GM10266 (cell line): ENCODE measurements at regions not wholly inside any gene's neighbourhood (a gene's known extent, or its start where the extent isn't known, plus 50 kb on each side); places are given as distances from the start of the nearest gene placed in this dataset.

Experiments used
- DNase-seq: peaks from one replicate; pipeline ENCODE4 v3.0.0; 2012; ENCODE audit errors: extremely low spot score
- CTCF ChIP-seq: IDR thresholded peaks from 2 replicates; pipeline ENCODE4 v1.5.1; 2012; ENCODE audit warnings: mild to moderate bottlenecking, low read depth; ENCODE audit not compliant: control insufficient read depth, insufficient read depth; ENCODE audit errors: missing control alignments

DNA sequence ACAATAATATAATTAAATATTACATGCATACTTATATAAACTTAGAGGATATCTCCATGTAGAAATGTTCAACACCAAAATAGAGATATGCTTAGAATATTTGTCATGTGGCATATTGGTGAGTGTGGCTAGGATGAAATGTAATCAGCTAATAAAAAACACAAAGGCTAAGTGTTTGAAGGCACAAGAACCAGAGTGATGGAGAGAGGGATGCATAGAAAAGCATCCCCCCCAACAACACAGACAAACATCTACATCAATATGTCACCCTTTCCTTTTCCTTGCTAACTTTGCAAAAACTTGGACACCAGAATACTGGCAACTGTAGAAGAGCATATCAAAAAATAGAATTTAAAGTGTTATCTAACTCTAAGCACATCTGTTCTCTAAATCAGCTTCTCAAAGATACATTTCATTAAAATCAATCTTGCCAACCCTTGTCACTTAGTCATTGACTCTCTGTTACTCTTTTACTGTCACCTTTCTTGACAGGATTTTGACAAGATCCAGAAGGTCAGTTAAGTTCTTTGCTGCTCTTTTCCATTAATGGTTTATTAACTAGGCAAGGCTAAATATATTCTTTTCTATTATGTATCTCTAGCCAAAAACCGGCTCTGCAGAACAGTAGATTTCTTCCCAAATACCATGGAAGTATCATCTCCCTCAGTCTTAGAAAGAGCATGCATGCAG, 695.9 kb downstream of the OTOL1 start:
- no peak for TF ChIP-seq CTCF
- DNase-seq = no peak

DNA sequence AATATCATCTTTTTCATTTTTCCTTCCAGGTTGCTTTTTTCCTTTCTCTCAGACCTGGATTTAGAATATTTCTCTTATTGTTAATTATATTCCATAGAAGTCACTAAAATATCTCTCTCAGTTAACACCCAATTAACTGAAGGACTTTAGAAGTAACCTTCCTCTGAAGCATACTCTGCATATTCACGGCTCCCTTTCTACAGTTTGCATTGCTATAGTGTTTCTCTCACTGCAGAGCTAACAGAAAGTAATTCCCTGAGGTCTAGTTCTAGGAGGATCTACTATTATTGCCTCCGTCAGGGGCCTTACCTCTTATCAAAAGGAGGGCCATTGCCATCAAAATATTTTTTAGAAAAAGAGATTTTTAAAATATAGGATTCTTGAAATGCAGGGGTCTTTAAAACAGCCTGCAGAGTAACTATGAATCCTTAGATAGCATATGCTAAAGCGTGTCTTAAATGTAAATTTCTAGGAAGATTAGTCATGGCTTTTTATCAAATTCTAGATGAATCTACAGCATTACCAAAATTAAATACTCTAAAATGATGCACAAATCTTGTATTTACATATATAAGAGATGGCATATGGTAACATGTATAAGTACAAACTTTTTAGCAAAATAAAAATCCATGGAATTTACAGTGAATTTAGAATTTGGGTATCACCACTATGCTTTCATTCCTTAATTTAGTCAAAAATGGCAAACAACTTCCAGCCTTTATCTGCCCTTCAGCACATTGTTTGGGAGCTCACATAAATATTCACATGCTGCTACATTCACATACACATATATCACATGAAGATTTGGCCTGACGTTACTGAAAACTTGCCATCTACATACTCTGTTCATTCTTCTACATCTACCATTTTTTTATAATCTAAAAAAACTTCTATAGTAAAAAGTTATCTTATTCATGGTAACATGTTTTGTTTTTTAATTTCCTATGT, 696.8 kb downstream of the OTOL1 start:
- no peak for DNase-seq
- no peak for TF ChIP-seq CTCF

DNA sequence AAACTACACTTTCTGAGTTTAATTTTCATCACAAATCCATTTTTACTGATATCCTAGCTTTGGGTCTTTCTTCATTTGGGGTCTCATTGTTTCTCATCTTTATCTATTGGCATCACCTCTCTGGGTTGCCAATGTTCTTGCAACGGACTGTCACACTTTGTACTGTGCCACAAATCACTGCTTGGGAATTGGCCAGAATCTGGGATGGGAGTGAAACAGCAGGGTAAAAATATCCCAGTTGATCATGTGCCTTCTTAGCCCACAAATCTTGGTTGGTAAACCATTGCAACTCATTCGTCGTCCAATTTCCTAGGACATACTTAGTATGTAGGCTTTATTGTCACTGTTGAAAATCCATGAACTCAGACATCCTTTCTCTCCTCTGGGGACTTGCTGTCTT, 698.5 kb downstream of the OTOL1 start:
- DNase-seq = no peak
- TF ChIP-seq CTCF = no peak

- no peak for TF ChIP-seq CTCF
Observed at GRCh38 chr3:162196964-162197363, 700.4 kb downstream of the OTOL1 start.

DNA sequence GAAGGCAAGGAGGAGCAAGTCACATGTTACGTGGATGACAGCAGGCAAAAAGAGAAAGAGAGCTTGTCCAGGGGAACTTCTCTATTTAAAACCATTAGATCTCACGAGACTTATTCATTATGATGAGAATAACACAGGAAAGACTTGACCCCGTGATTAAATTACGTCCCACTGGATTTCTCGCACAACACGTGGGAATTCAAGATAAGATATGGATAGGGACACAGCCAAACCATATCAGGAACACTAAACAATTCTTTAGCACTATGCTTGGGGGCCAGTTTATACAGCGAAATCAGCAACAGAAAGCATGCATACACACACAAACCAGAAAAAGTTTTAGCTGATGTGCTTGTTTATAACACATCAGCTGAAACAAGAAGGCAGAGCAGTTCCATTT, 704.2 kb downstream of the OTOL1 start:
- no peak for DNase-seq
- no peak for TF ChIP-seq CTCF

More at GRCh38 chr3:162196964-162197363, 700.4 kb downstream of the OTOL1 start:
- no peak for DNase-seq

DNA sequence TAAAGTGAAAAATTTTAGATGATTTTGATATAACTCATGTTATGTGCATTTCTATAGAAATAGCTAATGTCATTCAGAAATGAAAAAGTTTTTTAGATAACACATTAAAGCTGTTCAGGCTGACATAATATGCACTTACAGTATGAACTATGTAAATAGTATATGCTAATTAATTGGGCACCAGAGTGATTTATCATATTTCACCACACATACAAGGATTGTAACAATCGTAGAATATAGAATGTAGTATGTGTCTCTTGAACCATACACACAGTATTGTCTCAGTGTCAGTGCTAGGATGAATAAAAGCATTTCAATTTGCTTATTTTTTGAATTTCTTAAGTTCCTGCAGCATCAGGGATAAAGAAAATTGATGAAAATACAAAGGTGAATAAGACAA, 710.0 kb downstream of the OTOL1 start:
- TF ChIP-seq CTCF = no peak
- DNase-seq = no peak

DNA sequence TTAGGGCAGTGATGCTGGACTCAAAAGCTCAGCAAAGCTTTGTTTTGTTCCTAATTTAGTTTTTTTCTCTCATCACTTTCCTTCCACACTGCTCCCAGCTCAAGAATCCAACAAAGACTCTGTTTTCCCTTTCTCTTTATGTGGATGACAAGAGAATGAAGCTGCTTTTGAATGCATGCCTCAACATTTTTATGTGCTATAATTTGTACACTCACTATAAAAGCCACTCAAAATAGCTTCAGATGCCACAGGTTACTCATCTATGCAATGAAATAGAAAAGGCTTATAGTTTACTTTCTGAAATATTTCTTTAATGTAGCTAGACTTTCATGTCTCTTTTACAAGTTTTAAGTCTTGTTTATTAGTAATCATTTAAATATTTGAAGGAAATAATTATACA, 714.9 kb downstream of the OTOL1 start:
- no peak for TF ChIP-seq CTCF
- DNase-seq = no peak
